Neural cell (in vitro differentiated cells): ENCODE measurements at regions not wholly inside any gene's neighbourhood (a gene's known extent, or its start where the extent isn't known, plus 50 kb on each side); places are given as distances from the start of the nearest gene placed in this dataset.

Experiments
- CTCF ChIP-seq: fragments of 450-650 bp; IDR thresholded peaks from 2 replicates; pipeline ENCODE4 v1.5.1; 2014; ENCODE audit warnings: antibody characterized with exemption, mild to moderate bottlenecking, moderate library complexity; ENCODE audit not compliant: poor library complexity, severe bottlenecking
- REST ChIP-seq: IDR thresholded peaks from 2 replicates; pipeline ENCODE4 v1.6.1; 2012; ENCODE audit warnings: borderline replicate concordance

GRCh38 chr4:182169572-182169971 is 73.6 kb upstream of the TENM3 start:
- TF ChIP-seq CTCF (no peak), REST (no peak)
